ENCODE measurements at regions not wholly inside any gene's neighbourhood (a gene's known extent, or its start where the extent isn't known, plus 50 kb on each side); places are given as distances from the start of the nearest gene placed in this dataset.
A peak's percentile ranks its signal among the peaks of the same experiment; 100 is the strongest.

DNA sequence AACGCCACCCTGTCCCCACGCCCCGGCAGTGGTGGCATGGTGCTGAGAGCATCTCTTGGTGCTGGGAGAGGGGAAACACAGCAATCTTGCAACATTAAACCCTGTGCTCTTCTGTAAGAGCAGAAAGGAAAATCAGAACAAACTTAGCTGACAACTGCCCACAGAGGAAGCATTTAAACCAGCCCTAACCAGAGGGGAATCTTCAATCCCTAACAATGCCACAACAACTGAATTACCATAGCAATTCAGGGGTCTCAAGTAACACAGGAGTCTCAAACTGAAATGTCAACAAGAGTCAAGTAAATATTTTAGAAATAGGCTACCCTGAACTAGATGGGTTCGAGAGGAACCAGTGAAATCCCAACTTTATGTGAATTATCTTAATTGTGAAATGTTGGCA is 1983.6 kb downstream of the NCAM2 start:
- Histone ChIP-seq H3K9me2 (replicated peaks; ENCODE audit: insufficient read depth, low read length) (no peaks in the 10 kb centered on the region), H3F3A (ENCODE audit: insufficient read depth) (no peaks in the 10 kb centered on the region), H3K9me3 (ENCODE audit: insufficient read depth, low read length) (no peaks in the 10 kb centered on the region), H3K27me3 (ENCODE audit: low read length) (no peaks in the 10 kb centered on the region), H3K4me3 (ENCODE audit: insufficient read depth, low read length, poor library complexity, severe bottlenecking) (no peak overlapping the region), H3K79me2 (ENCODE audit: insufficient read depth, low read length) (no peaks in the 10 kb centered on the region), H3K4me2 (ENCODE audit: low read depth, low read length, poor library complexity, severe bottlenecking) (no peak overlapping the region), H2AFZ (ENCODE audit: low read depth, low read length, severe bottlenecking) (peak overlapping the region; percentile 74), H3K36me3 (ENCODE audit: low read length) (no peaks in the 10 kb centered on the region), H4K20me1 (ENCODE audit: low read depth, low read length) (no peaks in the 10 kb centered on the region), H3K9ac (ENCODE audit: low read length) (no peak overlapping the region), H3K27ac (ENCODE audit: low read depth, low read length) (no peak overlapping the region)
- no peak for TF ChIP-seq EZH2phosphoT487 (conservative IDR thresholded peaks at IDR 0.05; ENCODE audit: low read length)
- TF ChIP-seq, protein P1, sequence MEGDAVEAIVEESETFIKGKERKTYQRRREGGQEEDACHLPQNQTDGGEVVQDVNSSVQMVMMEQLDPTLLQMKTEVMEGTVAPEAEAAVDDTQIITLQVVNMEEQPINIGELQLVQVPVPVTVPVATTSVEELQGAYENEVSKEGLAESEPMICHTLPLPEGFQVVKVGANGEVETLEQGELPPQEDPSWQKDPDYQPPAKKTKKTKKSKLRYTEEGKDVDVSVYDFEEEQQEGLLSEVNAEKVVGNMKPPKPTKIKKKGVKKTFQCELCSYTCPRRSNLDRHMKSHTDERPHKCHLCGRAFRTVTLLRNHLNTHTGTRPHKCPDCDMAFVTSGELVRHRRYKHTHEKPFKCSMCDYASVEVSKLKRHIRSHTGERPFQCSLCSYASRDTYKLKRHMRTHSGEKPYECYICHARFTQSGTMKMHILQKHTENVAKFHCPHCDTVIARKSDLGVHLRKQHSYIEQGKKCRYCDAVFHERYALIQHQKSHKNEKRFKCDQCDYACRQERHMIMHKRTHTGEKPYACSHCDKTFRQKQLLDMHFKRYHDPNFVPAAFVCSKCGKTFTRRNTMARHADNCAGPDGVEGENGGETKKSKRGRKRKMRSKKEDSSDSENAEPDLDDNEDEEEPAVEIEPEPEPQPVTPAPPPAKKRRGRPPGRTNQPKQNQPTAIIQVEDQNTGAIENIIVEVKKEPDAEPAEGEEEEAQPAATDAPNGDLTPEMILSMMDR (IDR thresholded peaks at IDR 0.05; ENCODE audit: insufficient read depth, low read length, poor library complexity, severe bottlenecking), result no peak

DNA sequence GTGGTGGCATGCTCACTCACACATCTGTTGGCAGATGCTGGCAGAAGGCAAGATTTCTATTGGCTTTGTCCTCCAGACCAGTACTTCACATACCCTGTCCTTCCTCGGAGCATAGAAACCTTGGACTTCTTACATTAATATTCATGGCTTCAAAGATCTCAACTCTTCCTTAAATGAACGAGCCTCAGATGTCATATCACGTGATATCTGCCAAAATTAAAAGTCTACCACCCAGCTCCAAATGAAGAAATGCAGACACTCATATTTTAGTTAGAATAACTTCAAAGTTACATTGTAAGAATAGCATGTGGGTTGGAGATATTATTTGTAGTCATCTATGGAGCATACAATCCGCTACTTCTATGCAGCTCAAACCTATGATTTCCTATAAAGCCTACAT is 1994.9 kb downstream of the NCAM2 start:
- Histone ChIP-seq H3K9ac (ENCODE audit: low read length) (no peak overlapping the region), H3F3A (ENCODE audit: insufficient read depth) (no peaks in the 10 kb centered on the region), H2AFZ (ENCODE audit: low read depth, low read length, severe bottlenecking) (peak overlapping the region; percentile 22), H3K36me3 (ENCODE audit: low read length) (no peaks in the 10 kb centered on the region), H3K27ac (ENCODE audit: low read depth, low read length) (no peak overlapping the region), H3K27me3 (ENCODE audit: low read length) (no peaks in the 10 kb centered on the region), H3K4me3 (ENCODE audit: insufficient read depth, low read length, poor library complexity, severe bottlenecking) (no peak overlapping the region), H3K4me2 (ENCODE audit: low read depth, low read length, poor library complexity, severe bottlenecking) (no peak overlapping the region), H4K20me1 (ENCODE audit: low read depth, low read length) (no peaks in the 10 kb centered on the region), H3K9me2 (replicated peaks; ENCODE audit: insufficient read depth, low read length) (no peaks in the 10 kb centered on the region), H3K79me2 (ENCODE audit: insufficient read depth, low read length) (no peaks in the 10 kb centered on the region), H3K9me3 (ENCODE audit: insufficient read depth, low read length) (no peaks in the 10 kb centered on the region)
- TF ChIP-seq, protein P1 (IDR thresholded peaks at IDR 0.05; ENCODE audit: insufficient read depth, low read length, poor library complexity, severe bottlenecking), result no peak
- TF ChIP-seq EZH2phosphoT487 (conservative IDR thresholded peaks at IDR 0.05; ENCODE audit: low read length), result no peak

DNA sequence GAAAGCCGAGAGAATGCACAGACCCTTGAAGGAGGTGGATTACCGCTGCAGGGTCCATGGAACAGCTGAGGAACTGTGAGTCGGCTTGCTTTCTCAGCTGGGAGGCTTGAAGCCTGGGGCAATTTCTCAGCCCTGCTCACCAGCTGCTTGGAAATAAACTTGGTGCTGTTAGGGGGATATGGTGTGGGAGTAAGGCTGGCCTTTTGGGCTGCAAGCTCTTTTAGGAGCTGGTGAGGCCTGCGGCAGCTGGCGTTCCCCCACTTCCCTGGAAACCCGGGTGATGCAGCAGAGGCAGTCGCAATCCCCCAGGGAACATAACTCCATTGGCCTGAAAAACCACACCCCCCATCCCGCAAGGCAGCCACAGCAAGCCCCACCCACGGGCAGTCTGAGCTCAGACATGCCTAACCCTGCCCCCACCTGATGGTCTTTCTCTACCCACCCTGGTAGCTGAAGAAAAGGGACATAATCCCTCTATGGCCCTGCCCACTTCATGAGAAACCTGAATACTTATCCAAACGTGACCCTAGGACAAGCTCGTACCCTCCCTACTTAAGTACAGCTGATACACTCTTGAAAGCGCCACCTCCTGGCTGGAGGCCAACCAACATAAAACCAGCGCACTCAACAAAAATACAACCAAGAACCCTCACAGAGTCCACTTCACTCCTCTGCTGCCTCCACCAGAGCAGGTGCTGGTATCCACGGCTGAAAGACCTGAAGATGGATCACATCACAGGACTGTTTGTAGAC is 1995.8 kb downstream of the NCAM2 start:
- Histone ChIP-seq H3K79me2 (ENCODE audit: insufficient read depth, low read length) (no peaks in the 10 kb centered on the region), H3K9me2 (replicated peaks; ENCODE audit: insufficient read depth, low read length) (no peaks in the 10 kb centered on the region), H3K9me3 (ENCODE audit: insufficient read depth, low read length) (no peaks in the 10 kb centered on the region), H3K27ac (ENCODE audit: low read depth, low read length) (no peak overlapping the region), H3K27me3 (ENCODE audit: low read length) (no peaks in the 10 kb centered on the region), H3K4me2 (ENCODE audit: low read depth, low read length, poor library complexity, severe bottlenecking) (no peak overlapping the region), H2AFZ (ENCODE audit: low read depth, low read length, severe bottlenecking) (peak overlapping the region; percentile 22), H4K20me1 (ENCODE audit: low read depth, low read length) (no peaks in the 10 kb centered on the region), H3K4me3 (ENCODE audit: insufficient read depth, low read length, poor library complexity, severe bottlenecking) (no peak overlapping the region), H3K9ac (ENCODE audit: low read length) (no peak overlapping the region), H3K36me3 (ENCODE audit: low read length) (no peaks in the 10 kb centered on the region), H3F3A (ENCODE audit: insufficient read depth) (no peaks in the 10 kb centered on the region)
- no peak for TF ChIP-seq EZH2phosphoT487 (conservative IDR thresholded peaks at IDR 0.05; ENCODE audit: low read length)
- TF ChIP-seq, protein P1 (IDR thresholded peaks at IDR 0.05; ENCODE audit: insufficient read depth, low read length, poor library complexity, severe bottlenecking), result no peak
